Parathyroid adenoma (tissue), 2 donors: ENCODE measurements at regions not wholly inside any gene's neighbourhood (a gene's known extent, or its start where the extent isn't known, plus 50 kb on each side); places are given as distances from the start of the nearest gene placed in this dataset.

Experiments
- H2AFZ ChIP-seq: fragments of 300-600 bp; sonication (generic); one replicate; pipeline ENCODE4 v1.7.0; 2017; ENCODE audit warnings: antibody characterized with exemption, mild to moderate bottlenecking
- H3K27ac ChIP-seq: fragments of 300-600 bp; sonication (generic); one replicate; pipeline ENCODE4 v1.7.0; 2017
- H3K27me3 ChIP-seq: fragments of 300-600 bp; sonication (generic); one replicate; pipeline ENCODE4 v1.7.0; 2017; ENCODE audit warnings: low read length; ENCODE audit not compliant: control insufficient read depth, insufficient read depth
- H3K36me3 ChIP-seq: fragments of 300-600 bp; sonication (generic); one replicate; pipeline ENCODE4 v1.7.0; 2017; ENCODE audit warnings: low read length; ENCODE audit not compliant: control insufficient read depth, insufficient read depth
- H3K4me1 ChIP-seq: fragments of 300-600 bp; sonication (generic); one replicate; pipeline ENCODE4 v1.7.0; 2017; ENCODE audit warnings: control low read depth
- H3K4me2 ChIP-seq: fragments of 300-600 bp; sonication (generic); one replicate; pipeline ENCODE4 v1.7.0; 2017; ENCODE audit warnings: low read length
- H3K4me3 ChIP-seq: fragments of 300-600 bp; sonication (generic); one replicate; pipeline ENCODE4 v1.7.0; 2017; ENCODE audit warnings: low read depth, low read length
- H3K79me2 ChIP-seq: fragments of 300-600 bp; sonication (generic); one replicate; pipeline ENCODE4 v1.7.0; 2017; ENCODE audit warnings: control low read depth
- H3K9ac ChIP-seq: fragments of 300-600 bp; sonication (generic); one replicate; pipeline ENCODE4 v1.7.0; 2017; ENCODE audit warnings: mild to moderate bottlenecking
- H3K9me3 ChIP-seq: fragments of 300-600 bp; sonication (generic); one replicate; pipeline ENCODE4 v1.7.0; 2017; ENCODE audit warnings: low read length; ENCODE audit not compliant: control insufficient read depth
- TF ChIP-seq, protein P1 (sequence below): fragments of 300-600 bp; sonication (generic); IDR thresholded peaks from one replicate; pipeline ENCODE4 v1.7.0; 2017; ENCODE audit warnings: antibody characterized with exemption, mild to moderate bottlenecking
- donor health status: primary hyperparathyroidism.

- Histone ChIP-seq H3K4me2 (no peak overlapping the region), H2AFZ (no peak overlapping the region), H3K27ac (no peak overlapping the region), H3K79me2 (no peaks in the 10 kb centered on the region), H3K9ac (no peak overlapping the region), H3K4me3 (no peak overlapping the region), H3K9me3 (no peaks in the 10 kb centered on the region), H3K4me1 (no peaks in the 10 kb centered on the region), H3K36me3 (no peaks in the 10 kb centered on the region), H3K27me3 (no peaks in the 10 kb centered on the region)
- TF ChIP-seq, protein P1, sequence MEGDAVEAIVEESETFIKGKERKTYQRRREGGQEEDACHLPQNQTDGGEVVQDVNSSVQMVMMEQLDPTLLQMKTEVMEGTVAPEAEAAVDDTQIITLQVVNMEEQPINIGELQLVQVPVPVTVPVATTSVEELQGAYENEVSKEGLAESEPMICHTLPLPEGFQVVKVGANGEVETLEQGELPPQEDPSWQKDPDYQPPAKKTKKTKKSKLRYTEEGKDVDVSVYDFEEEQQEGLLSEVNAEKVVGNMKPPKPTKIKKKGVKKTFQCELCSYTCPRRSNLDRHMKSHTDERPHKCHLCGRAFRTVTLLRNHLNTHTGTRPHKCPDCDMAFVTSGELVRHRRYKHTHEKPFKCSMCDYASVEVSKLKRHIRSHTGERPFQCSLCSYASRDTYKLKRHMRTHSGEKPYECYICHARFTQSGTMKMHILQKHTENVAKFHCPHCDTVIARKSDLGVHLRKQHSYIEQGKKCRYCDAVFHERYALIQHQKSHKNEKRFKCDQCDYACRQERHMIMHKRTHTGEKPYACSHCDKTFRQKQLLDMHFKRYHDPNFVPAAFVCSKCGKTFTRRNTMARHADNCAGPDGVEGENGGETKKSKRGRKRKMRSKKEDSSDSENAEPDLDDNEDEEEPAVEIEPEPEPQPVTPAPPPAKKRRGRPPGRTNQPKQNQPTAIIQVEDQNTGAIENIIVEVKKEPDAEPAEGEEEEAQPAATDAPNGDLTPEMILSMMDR: no peak
Measured at GRCh38 chr18:56322406-56322805, 316.0 kb downstream of the TXNL1 start.

- Histone ChIP-seq H3K4me3 (no peak overlapping the region), H3K9me3 (no peaks in the 10 kb centered on the region), H2AFZ (no peak overlapping the region), H3K4me1 (no peaks in the 10 kb centered on the region), H3K36me3 (no peaks in the 10 kb centered on the region), H3K79me2 (no peaks in the 10 kb centered on the region), H3K27me3 (no peaks in the 10 kb centered on the region), H3K9ac (no peak overlapping the region), H3K4me2 (no peak overlapping the region), H3K27ac (no peak overlapping the region)
- TF ChIP-seq, protein P1: no peak
Measured at GRCh38 chr18:56321470-56321869, 316.9 kb downstream of the TXNL1 start.

GRCh38 chr18:56319953-56320352, 318.4 kb downstream of the TXNL1 start:
- Histone ChIP-seq H3K36me3 (no peaks in the 10 kb centered on the region), H3K4me2 (no peak overlapping the region), H3K4me3 (no peak overlapping the region), H3K27ac (no peak overlapping the region), H3K4me1 (no peaks in the 10 kb centered on the region), H3K9ac (no peak overlapping the region), H3K9me3 (no peaks in the 10 kb centered on the region), H3K27me3 (no peaks in the 10 kb centered on the region), H2AFZ (no peak overlapping the region), H3K79me2 (no peaks in the 10 kb centered on the region)
- TF ChIP-seq, protein P1: no peak

DNA sequence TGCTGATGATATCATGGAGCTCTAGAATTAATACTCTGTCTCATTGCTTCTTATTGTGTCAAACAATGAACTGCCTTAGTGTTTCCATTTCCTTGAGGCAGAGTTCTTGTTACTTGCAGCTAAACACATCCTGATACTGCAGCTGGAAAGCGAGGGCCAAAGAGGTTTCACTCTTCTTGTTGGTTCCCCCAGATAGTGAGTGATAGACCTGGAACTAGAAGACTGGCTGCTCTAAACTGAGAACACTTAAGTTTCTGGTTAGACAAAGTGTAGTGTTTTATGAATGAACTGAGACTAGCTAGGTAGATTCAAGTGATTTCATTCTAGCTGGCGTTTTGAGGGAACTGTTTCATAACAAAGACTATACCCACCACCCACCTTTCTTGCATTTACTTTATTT, 321.7 kb downstream of the TXNL1 start:
- TF ChIP-seq, protein P1: no peak
- Histone ChIP-seq H3K4me2 (no peak overlapping the region), H3K79me2 (no peaks in the 10 kb centered on the region), H3K27me3 (no peaks in the 10 kb centered on the region), H3K27ac (no peak overlapping the region), H3K4me3 (no peak overlapping the region), H2AFZ (no peak overlapping the region), H3K36me3 (no peaks in the 10 kb centered on the region), H3K9ac (no peak overlapping the region), H3K4me1 (no peaks in the 10 kb centered on the region), H3K9me3 (no peaks in the 10 kb centered on the region)

- H3K4me1 ChIP-seq: no peaks in the 10 kb centered on the region
- no peak overlapping the region for H3K4me3 ChIP-seq
- H3K36me3 ChIP-seq: no peaks in the 10 kb centered on the region
- no peaks in the 10 kb centered on the region for H3K79me2 ChIP-seq
- H3K27ac ChIP-seq: no peak overlapping the region
- no peak overlapping the region for H2AFZ ChIP-seq
- no peaks in the 10 kb centered on the region for H3K27me3 ChIP-seq
- no peak overlapping the region for H3K4me2 ChIP-seq
- TF ChIP-seq, protein P1: no peak
- H3K9me3 ChIP-seq: no peaks in the 10 kb centered on the region
- no peak overlapping the region for H3K9ac ChIP-seq
Measured at GRCh38 chr18:56315363-56315762, 323.0 kb downstream of the TXNL1 start.
